ENCODE measurements at regions not wholly inside any gene's neighbourhood (a gene's known extent, or its start where the extent isn't known, plus 50 kb on each side); places are given as distances from the start of the nearest gene placed in this dataset.

- intact Hi-C loops (cut with DNase I; ENCODE audit: low total_unique reads): no loop called here
- no peak overlapping the region for H3K4me3 ChIP-seq
- no peak for DNase-seq
- no peaks in the 10 kb centered on the region for H3K27me3 ChIP-seq
- no peaks in the 10 kb centered on the region for H3K4me1 ChIP-seq
- no peaks in the 10 kb centered on the region for H3K36me3 ChIP-seq
- H3K9me3 ChIP-seq: no peaks in the 10 kb centered on the region
- H3K27ac ChIP-seq: no peak overlapping the region
- TF ChIP-seq POLR2A (IDR thresholded peaks at IDR 0.05): no peak
- TF ChIP-seq, protein P1, sequence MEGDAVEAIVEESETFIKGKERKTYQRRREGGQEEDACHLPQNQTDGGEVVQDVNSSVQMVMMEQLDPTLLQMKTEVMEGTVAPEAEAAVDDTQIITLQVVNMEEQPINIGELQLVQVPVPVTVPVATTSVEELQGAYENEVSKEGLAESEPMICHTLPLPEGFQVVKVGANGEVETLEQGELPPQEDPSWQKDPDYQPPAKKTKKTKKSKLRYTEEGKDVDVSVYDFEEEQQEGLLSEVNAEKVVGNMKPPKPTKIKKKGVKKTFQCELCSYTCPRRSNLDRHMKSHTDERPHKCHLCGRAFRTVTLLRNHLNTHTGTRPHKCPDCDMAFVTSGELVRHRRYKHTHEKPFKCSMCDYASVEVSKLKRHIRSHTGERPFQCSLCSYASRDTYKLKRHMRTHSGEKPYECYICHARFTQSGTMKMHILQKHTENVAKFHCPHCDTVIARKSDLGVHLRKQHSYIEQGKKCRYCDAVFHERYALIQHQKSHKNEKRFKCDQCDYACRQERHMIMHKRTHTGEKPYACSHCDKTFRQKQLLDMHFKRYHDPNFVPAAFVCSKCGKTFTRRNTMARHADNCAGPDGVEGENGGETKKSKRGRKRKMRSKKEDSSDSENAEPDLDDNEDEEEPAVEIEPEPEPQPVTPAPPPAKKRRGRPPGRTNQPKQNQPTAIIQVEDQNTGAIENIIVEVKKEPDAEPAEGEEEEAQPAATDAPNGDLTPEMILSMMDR (IDR thresholded peaks at IDR 0.05): no peak
Measured at GRCh38 chr21:27743971-27744564, 777.2 kb upstream of the ADAMTS5 start.

DNA sequence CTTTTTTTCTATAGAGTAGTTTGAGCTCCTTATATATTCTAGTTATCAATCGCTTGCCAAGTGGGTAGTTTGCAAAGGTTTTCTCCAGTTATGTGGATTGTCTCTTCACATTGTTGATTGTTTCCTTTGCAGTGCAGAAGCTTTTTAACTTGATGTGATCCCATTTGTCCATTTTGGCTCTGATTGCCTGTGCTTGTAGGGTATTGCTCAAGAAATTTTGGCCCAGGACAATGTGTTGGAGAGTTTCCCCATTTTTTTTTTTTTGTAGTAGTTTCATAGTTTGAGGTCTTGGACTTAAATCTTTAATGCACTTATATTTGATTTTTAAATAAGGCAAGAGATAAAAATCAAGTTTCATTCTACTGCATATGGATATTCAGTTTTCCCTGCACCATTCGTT is 774.8 kb upstream of the ADAMTS5 start:
- Histone ChIP-seq H3K9me3 (no peaks in the 10 kb centered on the region), H3K27me3 (no peaks in the 10 kb centered on the region), H3K36me3 (no peaks in the 10 kb centered on the region), H3K4me3 (no peak overlapping the region), H3K27ac (no peak overlapping the region), H3K4me1 (no peaks in the 10 kb centered on the region)
- no peak for DNase-seq
- TF ChIP-seq, protein P1 (IDR thresholded peaks at IDR 0.05): no peak
- TF ChIP-seq POLR2A (IDR thresholded peaks at IDR 0.05): no peak
- intact Hi-C loops (cut with DNase I; ENCODE audit: low total_unique reads): no loop called here

- Histone ChIP-seq H3K4me1 (no peaks in the 10 kb centered on the region), H3K4me3 (no peak overlapping the region), H3K27me3 (no peaks in the 10 kb centered on the region), H3K27ac (no peak overlapping the region), H3K9me3 (no peaks in the 10 kb centered on the region), H3K36me3 (no peaks in the 10 kb centered on the region)
- DNase-seq: no peak
- TF ChIP-seq, protein P1 (IDR thresholded peaks at IDR 0.05): no peak
- TF ChIP-seq POLR2A (IDR thresholded peaks at IDR 0.05): no peak
- intact Hi-C loops (cut with DNase I; ENCODE audit: low total_unique reads): no loop called here
Measured at GRCh38 chr21:27740084-27740483, 773.2 kb upstream of the ADAMTS5 start.

- intact Hi-C loops (cut with DNase I; ENCODE audit: low total_unique reads): no loop called here
- H3K36me3 ChIP-seq: no peaks in the 10 kb centered on the region
- no peak for DNase-seq
- H3K4me1 ChIP-seq: no peaks in the 10 kb centered on the region
- TF ChIP-seq, protein P1 (IDR thresholded peaks at IDR 0.05): no peak
- no peak for TF ChIP-seq POLR2A (IDR thresholded peaks at IDR 0.05)
- H3K4me3 ChIP-seq: no peak overlapping the region
- no peaks in the 10 kb centered on the region for H3K27me3 ChIP-seq
- H3K27ac ChIP-seq: no peak overlapping the region
- H3K9me3 ChIP-seq: no peaks in the 10 kb centered on the region
Measured at GRCh38 chr21:27739187-27739586, 772.3 kb upstream of the ADAMTS5 start.

DNA sequence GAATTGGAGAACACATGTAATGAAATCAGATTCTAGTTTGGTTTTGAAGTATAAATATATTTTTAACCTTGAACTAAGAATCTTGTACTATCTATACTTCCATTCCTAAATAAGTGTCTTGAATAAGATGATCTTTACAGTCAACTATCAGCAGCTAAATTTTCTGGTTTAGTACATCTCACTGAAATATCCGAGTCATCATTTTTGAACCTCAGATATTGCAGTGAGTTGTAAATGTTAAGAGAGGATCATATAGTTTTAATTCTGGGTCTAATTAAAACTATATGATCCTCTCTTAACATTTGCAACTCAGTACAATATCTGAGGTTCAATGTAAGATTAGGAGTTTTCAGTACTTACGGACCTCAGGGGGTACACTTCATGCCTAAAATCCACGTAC is 768.8 kb upstream of the ADAMTS5 start:
- no peaks in the 10 kb centered on the region for H3K9me3 ChIP-seq
- intact Hi-C loops (cut with DNase I; ENCODE audit: low total_unique reads): no loop called here
- no peak overlapping the region for H3K4me3 ChIP-seq
- H3K36me3 ChIP-seq: no peaks in the 10 kb centered on the region
- no peak overlapping the region for H3K27ac ChIP-seq
- TF ChIP-seq, protein P1 (IDR thresholded peaks at IDR 0.05): no peak
- no peak for TF ChIP-seq POLR2A (IDR thresholded peaks at IDR 0.05)
- no peaks in the 10 kb centered on the region for H3K4me1 ChIP-seq
- no peaks in the 10 kb centered on the region for H3K27me3 ChIP-seq
- DNase-seq: no peak

Data from uterus (tissue), 3 donors.